HEK293 (cell line): ENCODE measurements at regions not wholly inside any gene's neighbourhood (a gene's known extent, or its start where the extent isn't known, plus 50 kb on each side); places are given as distances from the start of the nearest gene placed in this dataset.
"Not testable (repeated sequence)": the region's sequence is repeated elsewhere in the genome, so short reads cannot be mapped to it uniquely, and the experiment has no call there.

Experiments used
- CTCF ChIP-seq: fragments of 450-650 bp; formaldehyde crosslinking; IDR thresholded peaks from 2 replicates; pipeline ENCODE4 v1.5.1; 2016; ENCODE audit warnings: missing biosample characterization, missing genetic modification characterization
- RBAK ChIP-seq: fragments of 450-650 bp; formaldehyde crosslinking; IDR thresholded peaks from 2 replicates; pipeline ENCODE4 v1.5.1; 2016; ENCODE audit warnings: missing biosample characterization, missing genetic modification characterization
- ZNF423 ChIP-seq: fragments of 450-650 bp; formaldehyde crosslinking; IDR thresholded peaks from 2 replicates; pipeline ENCODE4 v1.5.1; 2016; ENCODE audit warnings: missing biosample characterization, missing genetic modification characterization

DNA sequence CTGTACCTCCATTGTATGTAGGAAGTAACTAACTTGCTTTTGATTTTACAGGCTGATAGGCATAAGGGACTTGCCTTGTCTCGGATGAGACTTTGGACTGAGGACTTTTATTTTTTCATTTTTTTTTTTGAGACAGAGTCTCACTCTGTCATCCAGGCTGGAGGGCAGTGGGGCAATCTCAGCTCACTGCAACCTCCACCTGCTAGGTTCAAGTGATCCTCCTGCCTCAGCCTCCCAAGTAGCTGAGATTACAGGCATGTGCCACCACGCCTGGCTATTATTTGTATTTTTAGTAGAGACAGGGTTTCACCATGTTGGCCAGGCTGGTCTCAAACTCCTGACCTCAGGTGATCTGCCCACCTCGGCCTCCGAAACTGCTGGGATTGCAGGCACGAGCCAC, 80.2 kb upstream of the SYN3 start:
- not testable (repeated sequence) for TF ChIP-seq CTCF, RBAK, ZNF423
